Uterus (tissue), 3 donors: ENCODE measurements at regions not wholly inside any gene's neighbourhood (a gene's known extent, or its start where the extent isn't known, plus 50 kb on each side); places are given as distances from the start of the nearest gene placed in this dataset.
"Not testable (repeated sequence)": the region's sequence is repeated elsewhere in the genome, so short reads cannot be mapped to it uniquely, and the experiment has no call there.

Experiments
- DNase-seq, 2 donors: peaks; one replicate each; pipeline ENCODE4 v3.0.0-alpha.2; 2019 to 2020
- H3K27ac ChIP-seq, 2 donors: fragments of 200-600 bp; sonication (generic); 1 replicate in 1 of 2; 2 replicates in 1 of 2; pipeline ENCODE4 v1.5.1; 2016 to 2018
- H3K27me3 ChIP-seq, 2 donors: fragments of 200-600 bp; sonication (generic); one replicate each; pipeline ENCODE4 v1.5.1; 2018 to 2019; ENCODE audit warnings: control low read depth in 1 of 2
- H3K36me3 ChIP-seq, 2 donors: fragments of 200-600 bp; sonication (generic); one replicate each; pipeline ENCODE4 v1.5.1; 2019; ENCODE audit warnings: control low read depth in 1 of 2
- H3K4me1 ChIP-seq, 2 donors: fragments of 200-600 bp; sonication (generic); one replicate each; pipeline ENCODE4 v1.5.1; 2018 to 2019; ENCODE audit warnings: control low read depth in 1 of 2
- H3K4me3 ChIP-seq, 2 donors: fragments of 200-600 bp; sonication (generic); 1 replicate in 1 of 2; 2 replicates in 1 of 2; pipeline ENCODE4 v1.5.1; 2018 to 2019; ENCODE audit warnings: mild to moderate bottlenecking in 1 of 2
- H3K9me3 ChIP-seq, 2 donors: fragments of 200-600 bp; sonication (generic); one replicate each; pipeline ENCODE4 v1.5.1; 2019; ENCODE audit warnings: control low read depth in 1 of 2
- CTCF ChIP-seq, 4 experiments: fragments of 200-600 bp in 2 of 4; fragments of 450-650 bp in 2 of 4; sonication (generic) in 2 of 4; IDR thresholded peaks; one replicate each; pipeline ENCODE4 v1.5.1; 2016 to 2019; ENCODE audit warnings: antibody characterized with exemption in 4 of 4, mild to moderate bottlenecking in 2 of 4, moderate library complexity in 1 of 4
- POLR2A ChIP-seq, 2 donors: fragments of 450-650 bp; IDR thresholded peaks; one replicate each; pipeline ENCODE4 v1.6.1; 2016; ENCODE audit warnings: antibody characterized with exemption in 2 of 2, mild to moderate bottlenecking in 1 of 2, moderate library complexity in 1 of 2
- intact Hi-C: fragments of 100-400 bp; cut with DNase I; formaldehyde crosslinking; loops from one replicate; pipeline ENCODE4 v1.15.1; 2023; ENCODE audit warnings: low total_unique reads
- donor health status: DM: yes; HTN: yes; CAD: no.

- no peaks in the 10 kb centered on the region for H3K9me3 ChIP-seq
- DNase-seq: no peak
- no peaks in the 10 kb centered on the region for H3K27me3 ChIP-seq
- no peaks in the 10 kb centered on the region for H3K4me1 ChIP-seq
- no peak overlapping the region for H3K4me3 ChIP-seq
- H3K36me3 ChIP-seq: no peaks in the 10 kb centered on the region
- TF ChIP-seq CTCF (IDR thresholded peaks at IDR 0.05) (no peak), POLR2A (IDR thresholded peaks at IDR 0.05) (no peak)
- no peak overlapping the region for H3K27ac ChIP-seq
- intact Hi-C loops: no loop called here
These were observed 448.7 kb upstream of the ACTBL2 start for GRCh38 chr5:57931352-57931751.

GRCh38 chr5:57929271-57929670, 446.7 kb upstream of the ACTBL2 start:
- H3K4me1 ChIP-seq: no peaks in the 10 kb centered on the region
- H3K4me3 ChIP-seq: no peak overlapping the region
- DNase-seq: no peak
- no peaks in the 10 kb centered on the region for H3K27me3 ChIP-seq
- no peak overlapping the region for H3K27ac ChIP-seq
- H3K9me3 ChIP-seq: no peaks in the 10 kb centered on the region
- H3K36me3 ChIP-seq: no peaks in the 10 kb centered on the region
- TF ChIP-seq POLR2A (IDR thresholded peaks at IDR 0.05): no peak
- TF ChIP-seq CTCF (IDR thresholded peaks at IDR 0.05): no peak
- intact Hi-C loops: no loop called here

GRCh38 chr5:57923094-57923493, 440.5 kb upstream of the ACTBL2 start:
- H3K36me3 ChIP-seq, H3K4me3 ChIP-seq, DNase-seq, H3K4me1 ChIP-seq, H3K9me3 ChIP-seq, H3K27me3 ChIP-seq, intact Hi-C loops, H3K27ac ChIP-seq: not testable (repeated sequence)

- no peak overlapping the region for H3K27ac ChIP-seq
- TF ChIP-seq CTCF (IDR thresholded peaks at IDR 0.05) (no peak), POLR2A (IDR thresholded peaks at IDR 0.05) (no peak)
These were observed 434.4 kb upstream of the ACTBL2 start for GRCh38 chr5:57917004-57917403.

GRCh38 chr5:57915536-57915935, 432.9 kb upstream of the ACTBL2 start:
- Histone ChIP-seq H3K27ac (no peak overlapping the region), H3K27me3 (no peaks in the 10 kb centered on the region), H3K4me3 (no peak overlapping the region), H3K36me3 (no peaks in the 10 kb centered on the region), H3K4me1 (no peaks in the 10 kb centered on the region), H3K9me3 (no peaks in the 10 kb centered on the region)
- DNase-seq: no peak
- TF ChIP-seq CTCF (IDR thresholded peaks at IDR 0.05) (no peak), POLR2A (IDR thresholded peaks at IDR 0.05) (no peak)
- intact Hi-C loops: no loop called here

More at GRCh38 chr5:57917004-57917403, 434.4 kb upstream of the ACTBL2 start:
- no peak for DNase-seq
- Histone ChIP-seq H3K9me3 (no peaks in the 10 kb centered on the region), H3K36me3 (no peaks in the 10 kb centered on the region), H3K27me3 (no peaks in the 10 kb centered on the region), H3K4me1 (no peaks in the 10 kb centered on the region), H3K4me3 (no peak overlapping the region)
- intact Hi-C loops: no loop called here

GRCh38 chr5:57911438-57911837, 428.8 kb upstream of the ACTBL2 start:
- DNase-seq: no peak
- no peaks in the 10 kb centered on the region for H3K27me3 ChIP-seq
- TF ChIP-seq CTCF (IDR thresholded peaks at IDR 0.05) (no peak), POLR2A (IDR thresholded peaks at IDR 0.05) (no peak)
- H3K4me3 ChIP-seq: no peak overlapping the region
- H3K27ac ChIP-seq: no peak overlapping the region
- no peaks in the 10 kb centered on the region for H3K9me3 ChIP-seq
- no peaks in the 10 kb centered on the region for H3K36me3 ChIP-seq
- intact Hi-C loops: no loop called here
- no peaks in the 10 kb centered on the region for H3K4me1 ChIP-seq
